ENCODE measurements at regions not wholly inside any gene's neighbourhood (a gene's known extent, or its start where the extent isn't known, plus 50 kb on each side); places are given as distances from the start of the nearest gene placed in this dataset.

- no peak for DNase-seq
Measured at GRCh38 chr2:120904379-120904778, 168.7 kb downstream of the GLI2 start.

DNA sequence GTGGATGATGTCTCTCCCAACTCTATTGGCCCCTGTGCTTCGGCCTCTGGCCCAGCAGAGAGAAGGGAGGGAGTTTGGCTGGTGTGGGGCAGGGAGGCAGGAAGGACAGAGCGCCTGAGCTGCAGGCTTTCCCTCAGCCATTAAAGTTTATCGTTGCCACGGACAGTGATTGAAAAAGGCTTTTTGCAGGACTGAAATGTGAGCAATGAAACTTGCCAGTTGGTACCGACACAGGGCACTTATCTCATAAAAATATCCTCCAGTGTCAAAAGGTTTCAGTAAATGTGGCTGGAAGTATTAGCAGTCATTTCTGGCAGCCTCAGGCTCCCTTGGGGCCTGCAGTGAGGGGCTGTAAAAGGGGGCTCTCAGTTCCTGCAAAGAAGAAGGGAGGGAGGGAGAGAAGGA lies 169.2 kb downstream of the GLI2 start:
- DNase-seq, result no peak

DNA sequence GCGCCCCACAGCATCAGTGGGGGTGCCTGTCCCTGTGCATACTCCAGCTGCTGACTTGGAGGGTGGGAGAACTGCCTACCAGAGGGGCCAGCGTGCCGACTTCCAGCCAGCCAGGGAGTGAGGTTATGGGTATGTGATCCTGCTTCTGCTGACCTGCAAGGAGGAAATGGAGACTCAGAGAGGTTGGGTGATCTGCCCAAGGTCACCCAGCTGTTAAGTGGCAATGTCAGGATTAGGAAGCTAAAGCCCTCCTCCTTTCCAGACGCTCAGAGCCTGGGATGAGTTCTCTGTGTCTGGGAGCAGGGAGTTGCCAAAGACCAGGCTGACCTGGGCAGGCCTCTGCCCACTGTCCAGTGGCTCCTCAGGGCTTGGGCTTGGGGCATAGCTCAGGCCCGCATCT lies 169.6 kb downstream of the GLI2 start:
- DNase-seq, result no peak

DNA sequence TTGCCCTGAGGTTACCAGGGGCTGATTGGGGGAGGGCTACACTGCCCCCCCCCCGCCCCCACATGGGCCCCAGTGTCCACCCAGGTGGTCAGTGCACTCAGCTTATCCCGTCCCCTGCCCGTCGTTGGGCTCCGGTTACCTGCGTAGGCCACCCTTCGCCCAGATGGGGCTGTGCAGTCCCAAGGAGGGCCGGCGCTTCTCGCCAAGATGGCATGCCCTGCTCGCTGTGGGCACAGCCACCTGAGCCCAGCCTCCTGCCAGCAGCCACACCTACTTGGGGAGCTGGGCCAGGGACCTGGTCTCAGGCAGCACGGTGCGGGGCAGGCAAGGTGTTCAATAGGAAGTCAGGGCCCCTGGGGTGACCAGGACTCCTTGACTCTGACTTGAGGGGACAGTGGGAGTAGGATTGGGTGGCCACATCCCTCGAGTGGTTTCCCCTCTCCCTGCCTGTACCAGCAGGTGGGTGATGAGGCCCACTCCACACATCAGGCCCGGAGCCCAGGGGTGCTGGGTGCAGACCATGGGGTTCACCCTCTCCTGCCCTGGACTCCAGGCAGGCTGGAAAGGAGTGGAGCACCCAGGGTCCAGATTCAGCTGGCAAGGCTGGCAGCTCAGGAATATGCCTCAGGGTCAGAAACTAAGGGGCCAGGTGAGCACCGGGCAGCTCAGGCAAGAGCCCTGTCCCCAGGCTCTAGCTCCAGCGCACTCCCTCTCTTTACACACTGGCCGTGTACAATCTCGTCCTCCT lies 170.3 kb downstream of the GLI2 start:
- no peak for DNase-seq

- DNase-seq, result no peak
Measured at GRCh38 chr2:120906914-120907313, 171.2 kb downstream of the GLI2 start.

GRCh38 chr2:120907822-120908221 lies 172.2 kb downstream of the GLI2 start:
- no peak for DNase-seq

DNA sequence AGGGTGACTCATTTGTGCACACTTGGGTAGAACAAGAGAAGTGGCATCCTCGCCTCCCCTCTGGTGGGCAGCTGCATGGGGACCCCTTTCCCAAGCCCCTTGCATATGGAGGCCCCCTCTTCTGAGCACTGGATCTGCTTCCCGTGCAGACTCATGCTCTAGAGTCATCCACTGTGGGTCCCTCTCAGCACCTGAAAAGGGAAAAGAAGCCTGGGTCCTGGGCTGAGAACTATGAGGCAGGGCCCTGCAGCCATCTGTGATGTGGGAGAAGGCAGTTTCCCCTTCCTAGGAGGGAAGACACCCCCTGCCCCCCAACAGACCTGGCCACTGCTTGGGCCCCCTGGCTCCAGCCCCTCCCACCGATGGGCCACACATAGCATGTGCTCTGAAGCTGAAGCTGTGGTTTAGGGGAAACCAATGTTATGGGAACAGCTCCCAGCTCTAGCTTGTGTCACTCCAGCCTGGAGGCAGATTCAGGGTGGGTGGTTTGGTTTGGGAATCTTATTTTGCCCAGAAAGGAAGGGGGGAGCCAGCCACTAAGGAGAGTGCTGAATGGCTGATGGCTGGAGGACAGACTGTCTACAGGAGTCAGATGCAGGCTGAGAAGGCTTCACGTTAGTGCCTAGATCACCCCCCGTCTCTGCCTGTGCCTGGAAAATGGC lies 172.8 kb downstream of the GLI2 start:
- DNase-seq, result no peak

DNA sequence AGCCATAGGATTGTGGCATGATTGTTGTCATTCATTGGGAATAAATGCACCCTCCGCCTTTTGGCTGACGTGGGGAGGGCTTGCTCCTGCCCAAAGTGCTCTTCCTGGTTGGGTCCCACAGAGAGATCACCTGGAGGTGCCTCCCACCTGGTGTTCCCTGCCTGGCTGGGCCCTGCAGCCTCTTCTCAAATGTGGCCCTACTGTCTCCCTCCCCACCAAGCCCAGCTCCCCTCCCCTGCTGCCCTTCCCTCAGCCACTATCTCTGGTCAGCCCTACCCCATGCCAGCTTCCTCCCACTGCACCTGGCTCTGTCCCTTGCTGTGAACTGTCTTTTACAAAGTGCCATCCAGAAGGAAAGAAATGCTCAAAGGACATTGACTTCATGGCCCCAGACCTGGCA lies 173.4 kb downstream of the GLI2 start:
- DNase-seq, result no peak

- no peak for DNase-seq
Measured at GRCh38 chr2:120910164-120910563, 174.5 kb downstream of the GLI2 start.

DNA sequence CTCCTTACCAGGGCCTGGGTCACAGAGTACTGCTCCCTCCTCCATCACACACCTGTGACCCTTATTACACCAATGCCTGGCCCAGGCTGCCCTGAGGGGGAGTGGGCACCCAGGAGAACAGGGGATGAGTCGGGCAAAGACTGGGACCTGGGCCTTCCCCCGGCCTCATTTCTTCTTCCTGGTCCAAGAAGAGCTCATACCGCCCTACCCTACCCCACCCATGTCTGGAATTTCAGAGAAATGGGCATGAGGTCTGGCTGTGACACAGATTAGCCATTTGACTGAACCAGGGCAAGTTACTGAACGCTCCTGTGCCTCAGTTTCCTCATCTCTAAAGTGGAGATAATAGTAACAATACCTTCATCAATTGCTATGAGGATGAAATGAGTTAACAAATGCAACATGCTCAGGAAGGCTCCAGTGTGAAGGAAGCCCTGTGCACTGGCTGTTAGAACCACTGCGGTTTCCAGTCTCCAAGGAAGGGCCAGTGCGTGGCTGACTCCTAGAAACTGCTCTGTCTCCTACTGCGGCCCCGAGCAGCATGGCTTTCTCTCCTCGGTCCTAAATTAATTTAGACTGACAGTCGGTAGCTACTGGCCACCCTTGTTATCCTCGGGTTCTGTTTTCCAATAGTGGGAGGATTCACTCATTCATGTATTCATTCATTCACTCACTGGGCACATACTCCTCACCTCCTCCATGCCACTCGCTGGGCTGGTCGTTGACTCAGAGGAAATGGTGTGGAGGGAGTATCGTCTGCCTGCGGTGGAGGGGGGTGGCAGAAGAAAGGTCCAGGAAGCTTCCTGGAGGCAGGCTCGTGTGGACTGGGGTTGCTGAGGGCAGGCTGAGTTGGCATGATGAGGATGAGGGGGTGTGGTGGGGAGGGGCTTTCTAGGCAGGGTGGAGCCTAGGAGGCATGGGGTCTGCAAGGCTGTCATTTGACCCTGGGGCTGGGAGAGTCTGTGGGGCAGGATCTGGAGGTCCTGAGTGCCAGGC lies 175.6 kb downstream of the GLI2 start:
- DNase-seq, result no peak

GRCh38 chr2:120912101-120912985 lies 176.7 kb downstream of the GLI2 start:
- DNase-seq, result no peak

GRCh38 chr2:120913972-120914838 lies 178.5 kb downstream of the GLI2 start:
- no peak for DNase-seq

DNA sequence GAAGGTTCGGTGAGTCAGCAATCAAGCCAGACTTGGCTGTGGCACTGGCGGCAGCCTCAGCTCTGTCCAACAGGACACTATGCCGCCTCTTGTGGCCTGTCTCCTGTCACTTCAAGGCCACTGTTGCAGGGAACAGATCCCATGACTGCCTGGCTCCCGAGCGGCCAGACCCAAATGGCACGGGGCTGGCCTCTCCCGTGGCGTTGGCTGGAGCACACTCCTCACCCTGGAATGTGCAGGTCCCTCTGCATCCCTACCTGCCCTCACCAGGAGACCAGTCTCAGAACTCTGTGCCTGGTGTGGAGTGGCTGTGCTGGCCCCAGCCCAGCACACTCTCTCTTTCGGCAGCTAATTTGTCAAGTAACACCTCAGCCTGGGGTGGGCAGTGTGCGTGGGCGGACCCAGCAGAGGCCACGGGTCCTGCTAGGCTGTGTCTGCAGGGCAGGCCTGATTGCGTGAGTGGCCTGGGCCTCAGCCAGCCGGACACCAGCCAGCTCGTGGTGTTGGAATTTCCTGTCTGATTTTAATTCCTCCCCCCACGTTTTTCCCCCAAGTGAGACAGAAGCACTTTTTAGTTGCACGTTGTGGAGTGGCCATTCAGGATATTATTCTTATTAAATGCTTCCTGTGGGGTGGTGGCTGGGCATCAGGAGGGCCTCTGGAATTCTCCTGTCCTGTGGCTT lies 179.3 kb downstream of the GLI2 start:
- DNase-seq, result no peak

DNA sequence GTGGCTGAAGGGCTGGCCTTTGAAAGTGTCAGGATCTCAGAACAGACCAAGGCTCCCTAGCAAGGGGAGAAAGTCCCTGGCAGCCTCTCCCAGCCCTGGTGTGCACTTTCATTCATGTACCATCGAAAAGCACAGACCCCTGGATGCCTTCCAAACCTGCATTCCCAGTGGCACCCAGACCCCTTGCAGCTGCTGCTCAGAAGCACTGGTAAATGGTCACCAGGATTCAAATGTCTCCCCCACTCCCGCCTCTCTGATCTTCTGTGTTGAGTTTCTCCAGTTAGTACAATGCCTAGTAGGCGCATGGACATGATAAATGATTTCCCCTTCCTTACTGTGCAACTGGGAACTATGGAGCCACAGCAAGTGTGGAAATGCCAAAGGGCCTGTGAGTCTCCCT lies 180.0 kb downstream of the GLI2 start:
- DNase-seq, result no peak

DNA sequence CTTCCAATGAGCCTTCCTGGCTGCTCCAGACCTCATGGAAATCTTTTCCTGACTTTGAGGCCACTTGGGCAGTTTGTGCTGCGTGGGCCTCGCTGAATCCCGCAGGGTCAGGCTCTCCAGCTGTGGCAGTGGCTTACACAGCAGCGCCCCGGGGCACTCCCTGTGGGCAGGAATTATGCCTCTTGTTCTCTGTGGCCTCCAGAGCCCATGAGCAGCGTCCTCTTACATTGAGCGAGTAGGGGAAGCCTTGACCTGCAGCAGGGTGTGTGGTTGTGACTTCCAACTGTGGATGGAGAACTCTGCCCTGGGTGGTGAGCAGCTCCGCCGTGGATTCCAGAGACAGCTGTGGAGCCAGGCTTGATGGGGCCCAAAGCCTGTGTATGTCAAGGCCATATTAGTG lies 180.8 kb downstream of the GLI2 start:
- no peak for DNase-seq

- no peak for DNase-seq
Measured at GRCh38 chr2:120917886-120918285, 182.2 kb downstream of the GLI2 start.

GRCh38 chr2:120919216-120919615 lies 183.5 kb downstream of the GLI2 start:
- DNase-seq, result no peak

- DNase-seq, result no peak
Measured at GRCh38 chr2:120919771-120920453, 184.2 kb downstream of the GLI2 start.

GRCh38 chr2:120920454-120921148 lies 184.9 kb downstream of the GLI2 start:
- DNase-seq, result no peak
